Panc1 (cell line): ENCODE measurements at regions not wholly inside any gene's neighbourhood (a gene's known extent, or its start where the extent isn't known, plus 50 kb on each side); places are given as distances from the start of the nearest gene placed in this dataset.
"Not testable (repeated sequence)": the region's sequence is repeated elsewhere in the genome, so short reads cannot be mapped to it uniquely, and the experiment has no call there.

Source experiments
- CTCF ChIP-seq: fragments of 450-650 bp; IDR thresholded peaks from 2 replicates; pipeline ENCODE4 v1.5.1; 2017; ENCODE audit warnings: mild to moderate bottlenecking
- POLR2AphosphoS5 ChIP-seq: IDR thresholded peaks from 2 replicates; pipeline ENCODE4 v1.6.1; 2012; ENCODE audit warnings: mild to moderate bottlenecking, low read depth, low read length, moderate library complexity
- REST ChIP-seq, 2 experiments: IDR thresholded peaks; 2 replicates each; pipeline ENCODE4 v1.6.1; 2011 to 2012; ENCODE audit warnings: low read depth in 2 of 2, control low read depth in 1 of 2, low read length in 1 of 2, mild to moderate bottlenecking in 1 of 2, moderate library complexity in 1 of 2; ENCODE audit not compliant: insufficient read depth in 1 of 2
- SIN3A ChIP-seq: IDR thresholded peaks from 2 replicates; pipeline ENCODE4 v1.6.1; 2012; ENCODE audit warnings: low read depth, mild to moderate bottlenecking, low read length, moderate library complexity, borderline replicate concordance; ENCODE audit not compliant: insufficient read depth

GRCh38 chr9:61402692-61403091 is 212.9 kb downstream of the SPATA31A7 start:
- TF ChIP-seq CTCF; POLR2AphosphoS5; SIN3A; REST (IDR thresholded peaks at IDR 0.05; ENCODE audit: insufficient read depth in 1 of 2, low read depth in 2 of 2, low read length in 1 of 2): not testable (repeated sequence)
